ENCODE measurements at regions not wholly inside any gene's neighbourhood (a gene's known extent, or its start where the extent isn't known, plus 50 kb on each side); places are given as distances from the start of the nearest gene placed in this dataset.

DNA sequence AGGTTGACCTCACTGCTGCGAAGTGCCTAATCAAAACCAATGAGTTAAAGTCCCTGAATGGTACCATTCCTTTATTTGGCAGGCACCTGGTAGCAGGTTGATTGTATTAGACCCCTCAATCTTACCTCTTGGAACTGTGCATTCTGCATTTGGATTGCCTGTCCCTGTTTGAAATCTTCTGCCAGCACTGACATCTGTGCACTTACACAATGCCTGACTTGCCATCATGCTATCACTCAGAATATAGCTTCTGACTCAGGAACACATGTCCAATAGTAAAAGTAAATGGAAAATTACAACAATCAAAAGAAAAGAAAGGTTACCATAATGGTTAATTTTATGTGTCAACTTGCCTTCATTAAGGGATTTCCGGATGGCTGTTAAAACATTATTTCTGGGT is 366.0 kb upstream of the PDGFD start:
- TF ChIP-seq, protein P1, sequence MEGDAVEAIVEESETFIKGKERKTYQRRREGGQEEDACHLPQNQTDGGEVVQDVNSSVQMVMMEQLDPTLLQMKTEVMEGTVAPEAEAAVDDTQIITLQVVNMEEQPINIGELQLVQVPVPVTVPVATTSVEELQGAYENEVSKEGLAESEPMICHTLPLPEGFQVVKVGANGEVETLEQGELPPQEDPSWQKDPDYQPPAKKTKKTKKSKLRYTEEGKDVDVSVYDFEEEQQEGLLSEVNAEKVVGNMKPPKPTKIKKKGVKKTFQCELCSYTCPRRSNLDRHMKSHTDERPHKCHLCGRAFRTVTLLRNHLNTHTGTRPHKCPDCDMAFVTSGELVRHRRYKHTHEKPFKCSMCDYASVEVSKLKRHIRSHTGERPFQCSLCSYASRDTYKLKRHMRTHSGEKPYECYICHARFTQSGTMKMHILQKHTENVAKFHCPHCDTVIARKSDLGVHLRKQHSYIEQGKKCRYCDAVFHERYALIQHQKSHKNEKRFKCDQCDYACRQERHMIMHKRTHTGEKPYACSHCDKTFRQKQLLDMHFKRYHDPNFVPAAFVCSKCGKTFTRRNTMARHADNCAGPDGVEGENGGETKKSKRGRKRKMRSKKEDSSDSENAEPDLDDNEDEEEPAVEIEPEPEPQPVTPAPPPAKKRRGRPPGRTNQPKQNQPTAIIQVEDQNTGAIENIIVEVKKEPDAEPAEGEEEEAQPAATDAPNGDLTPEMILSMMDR (IDR thresholded peaks at IDR 0.05) = no peak
- TF ChIP-seq POLR2A (IDR thresholded peaks at IDR 0.05) = no peak
